HG03460 (cell line): ENCODE measurements at regions not wholly inside any gene's neighbourhood (a gene's known extent, or its start where the extent isn't known, plus 50 kb on each side); places are given as distances from the start of the nearest gene placed in this dataset.
"Not testable (repeated sequence)": the region's sequence is repeated elsewhere in the genome, so short reads cannot be mapped to it uniquely, and the experiment has no call there.

Experiments used
- ATAC-seq: cut with Tn5 transposase; IDR thresholded peaks from one replicate; pipeline ENCODE4 v1.9.1; 2021; ENCODE audit not compliant: unreplicated experiment

- not testable (repeated sequence) for ATAC-seq
Measured at GRCh38 chr12:13518034-13518433, 321.5 kb downstream of the EMP1 start.

GRCh38 chr12:13509740-13510139, 313.2 kb downstream of the EMP1 start:
- no peak for ATAC-seq

GRCh38 chr12:13505636-13506035, 309.1 kb downstream of the EMP1 start:
- no peak for ATAC-seq

- ATAC-seq: no peak
Measured at GRCh38 chr12:13505224-13505623, 308.7 kb downstream of the EMP1 start.

- no peak for ATAC-seq
Measured at GRCh38 chr12:13504736-13505135, 308.2 kb downstream of the EMP1 start.

- no peak for ATAC-seq
Measured at GRCh38 chr12:13504074-13504473, 307.5 kb downstream of the EMP1 start.

DNA sequence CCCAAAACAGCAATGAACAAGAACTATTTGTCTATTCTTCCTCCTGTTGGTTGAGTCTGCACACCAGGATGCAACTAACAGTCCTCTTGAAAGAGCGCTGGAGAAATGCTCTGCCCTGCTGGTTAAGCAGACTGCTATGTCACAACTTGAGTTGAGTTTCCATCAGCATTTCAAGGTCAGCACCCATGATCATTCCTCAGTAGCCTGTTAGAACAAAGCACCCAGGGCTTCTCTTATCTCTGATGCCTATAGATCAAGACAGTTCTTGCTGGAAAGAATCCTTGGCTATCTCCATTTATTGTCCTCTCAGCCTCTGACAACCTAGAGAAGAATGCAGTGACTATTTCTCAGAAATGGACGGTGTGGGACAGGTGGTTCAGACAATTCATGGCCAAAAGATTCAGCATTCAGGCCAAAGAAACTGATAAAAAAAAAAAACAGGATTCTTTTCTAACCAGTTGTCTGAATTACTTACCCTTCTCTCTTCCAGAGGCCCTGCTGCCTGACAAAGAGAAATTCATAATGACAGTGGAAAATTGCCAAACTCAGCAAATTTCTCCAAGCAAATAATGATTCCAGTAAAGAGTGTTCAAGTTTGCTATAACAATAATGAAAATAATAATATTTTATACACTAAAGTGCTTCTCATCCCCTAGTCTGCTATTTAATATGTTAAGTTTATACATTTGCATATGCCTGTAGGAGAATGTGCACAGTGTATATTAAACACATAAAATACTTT, 306.7 kb downstream of the EMP1 start:
- ATAC-seq: no peak

DNA sequence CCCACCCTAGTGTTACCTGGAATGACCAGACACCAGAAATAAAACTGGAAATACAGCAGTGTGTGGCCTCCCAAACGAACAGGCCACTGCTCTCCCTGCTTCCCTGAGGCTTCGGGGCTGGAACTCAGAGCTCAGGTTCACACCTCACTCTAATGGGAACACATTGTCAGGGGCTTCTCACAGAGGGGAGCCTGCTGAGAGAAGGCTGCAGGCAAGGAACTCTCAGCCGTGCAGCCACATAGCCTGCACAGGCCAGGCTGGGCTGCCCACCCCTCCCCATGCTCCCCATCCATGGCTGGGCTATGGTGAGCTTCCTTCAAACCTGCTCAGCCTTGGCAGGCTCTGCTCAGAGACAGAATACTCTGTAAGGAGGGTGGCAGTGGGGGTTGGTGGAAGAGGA, 302.5 kb downstream of the EMP1 start:
- no peak for ATAC-seq

GRCh38 chr12:13496111-13496510, 299.6 kb downstream of the EMP1 start:
- no peak for ATAC-seq

GRCh38 chr12:13489246-13489645, 292.7 kb downstream of the EMP1 start:
- ATAC-seq: no peak

DNA sequence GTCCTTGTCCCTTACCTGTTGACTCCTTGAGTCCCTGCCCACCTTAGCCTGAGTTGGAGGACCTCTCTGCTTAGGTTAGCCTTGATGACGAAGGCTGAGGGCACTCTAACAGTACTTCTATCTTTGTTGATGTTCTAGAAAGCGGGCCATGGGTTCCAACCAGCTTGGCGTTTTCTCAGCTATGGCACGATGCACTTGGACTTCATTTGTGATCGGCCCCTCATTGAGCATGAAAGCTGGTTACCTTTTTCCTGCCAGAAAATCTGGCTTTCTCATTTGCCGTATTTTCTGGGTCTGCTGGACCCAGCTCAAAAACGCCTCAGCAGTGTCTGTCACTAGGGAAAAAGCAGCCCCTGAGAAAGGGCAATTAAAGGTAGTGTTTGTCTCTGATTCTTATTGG, 290.8 kb downstream of the EMP1 start:
- ATAC-seq: no peak

DNA sequence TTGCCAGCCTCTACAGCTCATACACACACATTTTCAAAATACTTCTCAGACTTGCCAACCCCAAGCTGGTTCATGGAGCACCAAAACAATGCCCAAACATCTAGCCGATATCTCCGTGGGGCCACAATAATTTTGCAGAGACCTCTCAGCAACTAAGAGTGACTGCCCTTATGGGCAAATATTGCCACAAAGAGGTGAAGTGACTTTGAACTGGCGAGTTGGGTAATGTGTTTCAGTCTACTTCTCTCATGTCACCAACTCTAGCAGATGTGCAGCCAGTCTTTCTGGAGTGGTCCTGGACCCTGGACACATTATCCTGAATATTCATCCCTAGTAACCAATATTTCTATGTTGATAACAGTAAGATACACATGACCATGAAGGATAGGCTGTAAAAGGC, 290.3 kb downstream of the EMP1 start:
- no peak for ATAC-seq

DNA sequence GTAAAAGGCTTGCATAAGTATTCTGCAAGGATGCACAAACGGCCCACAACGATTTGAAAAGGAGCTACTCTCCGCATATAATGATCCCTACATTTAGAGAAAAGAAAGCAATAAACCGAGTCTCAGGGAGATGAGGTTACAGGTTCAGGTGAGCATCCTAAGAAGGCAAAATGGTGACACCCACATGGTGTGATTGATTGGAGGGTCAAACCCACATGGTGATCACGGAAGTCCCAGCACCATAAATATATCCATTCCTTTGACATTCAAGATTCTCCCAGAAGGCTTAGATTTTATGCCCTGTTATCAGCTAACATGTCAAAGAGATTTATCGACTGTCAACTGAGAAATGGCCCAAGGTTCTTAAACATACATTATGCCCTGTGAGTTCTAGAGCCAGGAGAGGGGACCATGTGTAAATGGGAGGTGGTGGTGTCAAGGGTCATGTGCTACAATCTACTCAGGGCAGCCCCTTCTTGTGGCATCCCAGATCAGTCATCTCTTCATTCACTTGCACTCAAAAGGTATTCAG, 282.2 kb downstream of the EMP1 start:
- ATAC-seq: no peak

DNA sequence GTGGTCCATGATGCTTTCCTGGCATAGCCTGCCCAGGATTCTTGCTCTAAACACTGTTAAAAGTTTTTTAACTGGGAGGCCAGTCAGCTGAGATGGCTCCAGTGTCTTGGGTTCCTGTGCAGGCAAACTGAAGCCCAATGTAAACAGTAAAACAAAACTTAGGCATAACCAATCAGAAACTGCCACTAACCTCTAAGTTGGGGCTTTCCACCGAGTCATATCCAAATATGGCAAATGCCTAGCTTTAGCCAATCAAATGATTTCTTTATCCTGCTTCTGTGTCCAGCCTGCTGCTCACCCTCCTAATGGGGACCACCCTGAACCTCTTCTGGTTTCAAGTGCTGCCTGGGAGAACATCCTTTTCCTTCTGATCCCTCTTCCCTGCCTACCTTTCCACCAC, 277.9 kb downstream of the EMP1 start:
- ATAC-seq: no peak

- ATAC-seq: peak; percentile 96
Measured at GRCh38 chr12:13472690-13473089, 276.2 kb downstream of the EMP1 start.

DNA sequence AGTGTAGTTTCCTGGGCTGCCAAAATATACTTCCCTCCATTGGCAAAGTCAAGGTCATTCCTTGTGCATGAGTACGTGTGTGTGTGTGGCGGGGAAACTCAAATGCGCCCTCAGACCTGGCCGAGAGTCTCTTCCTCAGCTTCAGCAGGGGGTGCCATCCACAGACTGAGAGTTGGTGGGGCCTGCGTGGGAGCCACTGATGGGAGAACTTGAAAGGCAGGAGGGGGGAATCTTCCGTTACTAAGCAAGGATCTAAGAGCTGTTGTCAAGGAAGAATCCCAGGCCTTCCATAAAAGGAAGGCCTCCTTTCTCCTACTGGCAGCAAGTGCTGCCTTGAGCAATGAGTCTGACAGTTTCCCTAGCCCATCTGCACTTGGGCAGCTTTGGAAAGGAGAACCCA, 274.9 kb downstream of the EMP1 start:
- no peak for ATAC-seq

- ATAC-seq: no peak
Measured at GRCh38 chr12:13465635-13466034, 269.1 kb downstream of the EMP1 start.

DNA sequence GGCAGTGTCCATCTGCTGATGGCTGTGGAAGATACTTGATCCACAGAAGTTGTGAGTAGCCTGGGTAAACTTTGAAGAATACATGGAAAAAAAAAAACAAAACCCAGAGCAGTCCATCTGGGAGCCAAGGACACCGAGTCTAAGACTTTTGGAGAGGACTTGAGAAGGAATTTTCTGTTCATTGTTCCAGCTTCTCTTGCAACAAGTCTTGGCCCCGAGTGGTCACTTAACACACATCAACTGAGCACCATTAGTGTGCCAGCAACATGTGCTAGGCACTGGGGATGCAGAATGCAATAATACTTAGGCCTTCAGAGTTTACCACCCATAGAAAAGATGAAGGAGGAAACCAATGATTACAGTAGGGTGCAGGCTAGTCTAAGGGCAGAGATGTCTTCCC, 266.7 kb downstream of the EMP1 start:
- ATAC-seq: no peak

- no peak for ATAC-seq
Measured at GRCh38 chr12:13462450-13462849, 265.9 kb downstream of the EMP1 start.

DNA sequence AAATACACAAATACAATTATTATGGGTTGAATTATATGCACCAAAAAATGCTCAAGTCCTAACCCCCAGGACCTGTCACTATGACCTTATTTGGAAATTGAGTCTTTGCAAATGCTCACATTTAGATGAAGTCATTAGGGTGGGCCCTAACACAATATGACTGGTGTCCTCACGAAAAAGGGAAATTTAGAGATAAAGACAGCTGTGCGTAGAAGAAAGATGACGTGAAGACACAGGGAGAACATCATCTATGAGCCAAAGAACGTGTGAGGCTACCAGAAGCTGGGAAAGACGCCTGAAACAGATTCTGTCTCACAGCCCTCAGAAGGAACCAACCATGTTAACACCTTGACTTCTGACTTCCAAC, 259.2 kb downstream of the EMP1 start:
- no peak for ATAC-seq

DNA sequence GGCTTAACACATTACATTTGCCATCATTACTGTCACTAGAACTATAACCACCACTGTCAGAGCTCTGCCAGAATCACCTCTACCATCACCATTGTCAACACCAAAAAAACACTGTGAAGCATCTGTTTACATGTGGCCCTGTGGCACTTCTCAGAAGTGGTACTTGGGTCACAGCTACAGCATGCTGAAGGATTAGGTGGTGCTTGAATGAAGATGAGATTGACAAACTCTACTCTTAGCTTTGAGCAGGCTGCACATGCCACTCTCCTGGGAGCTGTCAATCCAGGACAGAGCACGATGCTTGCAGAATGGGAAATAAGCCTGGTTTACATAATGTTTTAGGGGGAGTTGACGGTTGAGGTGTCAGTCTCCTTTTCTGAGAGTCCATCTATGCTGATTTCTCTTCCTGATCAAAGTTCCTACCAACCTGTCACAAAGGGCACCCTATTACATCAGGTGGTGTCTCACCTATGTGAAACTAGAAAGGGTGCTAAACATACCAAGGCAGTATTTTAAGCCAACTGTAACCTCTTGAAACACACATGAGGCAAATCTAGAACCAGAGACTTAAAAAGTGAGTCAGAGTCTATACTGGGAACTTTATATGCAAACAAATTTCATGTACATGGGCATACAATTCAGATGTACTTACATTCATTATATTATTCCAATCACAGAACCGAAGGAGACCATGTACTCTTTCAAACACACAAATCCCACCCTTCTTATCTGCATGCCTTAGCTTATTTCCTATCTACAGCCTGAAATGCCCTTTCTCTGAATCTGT, 258.7 kb downstream of the EMP1 start:
- ATAC-seq: no peak

DNA sequence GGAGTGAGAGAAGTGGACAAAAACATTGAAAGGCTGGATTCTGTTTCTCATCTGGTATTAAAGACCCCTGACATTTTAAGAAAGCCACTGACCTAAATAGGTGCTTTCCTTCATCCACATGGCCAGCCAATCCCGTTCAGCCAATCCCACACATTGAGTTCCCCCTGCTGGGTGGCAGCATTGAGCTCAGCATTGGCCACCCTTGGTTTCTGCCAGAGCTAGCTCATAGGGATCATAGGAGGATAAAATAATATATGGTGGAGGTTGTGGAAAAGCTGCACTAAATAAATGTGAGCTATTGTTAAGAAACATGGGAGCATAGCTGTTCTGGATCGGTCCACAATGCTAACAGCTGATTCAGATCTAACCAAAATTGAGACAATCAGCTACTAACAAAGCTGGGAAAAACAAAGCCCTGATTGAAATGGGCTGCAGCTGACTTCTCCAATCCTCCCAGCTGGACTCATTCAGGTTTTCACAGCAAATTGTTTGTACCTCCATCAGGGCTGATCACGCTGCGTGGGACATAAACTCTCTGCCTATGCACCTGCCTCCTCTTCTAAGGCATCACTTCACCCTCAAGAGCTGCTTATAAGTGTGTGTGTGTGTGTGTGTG, 256.5 kb downstream of the EMP1 start:
- no peak for ATAC-seq
